Duodenal mucosa (tissue), 2 donors: ENCODE measurements at regions not wholly inside any gene's neighbourhood (a gene's known extent, or its start where the extent isn't known, plus 50 kb on each side); places are given as distances from the start of the nearest gene placed in this dataset.
"Not testable (repeated sequence)": the region's sequence is repeated elsewhere in the genome, so short reads cannot be mapped to it uniquely, and the experiment has no call there.

Source experiments
- H3K27ac ChIP-seq: one replicate; pipeline ENCODE4 v1.7.0; 2013; ENCODE audit warnings: low read depth, low read length
- H3K27me3 ChIP-seq, 2 donors: one replicate each; pipeline ENCODE4 v1.7.0; 2013; ENCODE audit warnings: low read length in 2 of 2, control low read depth in 1 of 2; ENCODE audit not compliant: insufficient read depth in 2 of 2, control insufficient read depth in 1 of 2
- H3K36me3 ChIP-seq, 2 donors: one replicate each; pipeline ENCODE4 v1.7.0; 2013; ENCODE audit warnings: low read length in 2 of 2, control low read depth in 1 of 2; ENCODE audit not compliant: insufficient read depth in 2 of 2, control insufficient read depth in 1 of 2
- H3K4me1 ChIP-seq, 2 donors: one replicate each; pipeline ENCODE4 v1.7.0; 2013; ENCODE audit warnings: low read length in 2 of 2, control low read depth in 1 of 2; ENCODE audit not compliant: insufficient read depth in 2 of 2, control insufficient read depth in 1 of 2
- H3K4me3 ChIP-seq, 2 donors: one replicate each; pipeline ENCODE4 v1.7.0; 2013; ENCODE audit warnings: low read length in 2 of 2, low read depth in 1 of 2
- H3K9ac ChIP-seq, 2 donors: one replicate each; pipeline ENCODE4 v1.7.0; 2013; ENCODE audit warnings: low read length in 2 of 2, low read depth in 1 of 2
- H3K9me3 ChIP-seq, 2 donors: one replicate each; pipeline ENCODE4 v1.7.0; 2013; ENCODE audit warnings: low read length in 2 of 2, control low read depth in 1 of 2; ENCODE audit not compliant: control insufficient read depth in 1 of 2

GRCh38 chr9:97788763-97789663, 64.0 kb upstream of the FOXE1 start:
- Histone ChIP-seq H3K9ac (no peak overlapping the region), H3K27me3 (peaks cover 0 to 8% of the 10 kb centered on the region in 2 donors), H3K27ac (no peak overlapping the region), H3K4me1 (no peaks in the 10 kb centered on the region), H3K4me3 (no peak overlapping the region), H3K36me3 (no peaks in the 10 kb centered on the region), H3K9me3 (no peaks in the 10 kb centered on the region)

- no peaks in the 10 kb centered on the region for H3K4me1 ChIP-seq
- H3K4me3 ChIP-seq: no peak overlapping the region
- peaks cover 0 to 8% of the 10 kb centered on the region in 2 donors for H3K27me3 ChIP-seq
- no peaks in the 10 kb centered on the region for H3K36me3 ChIP-seq
- no peak overlapping the region for H3K9ac ChIP-seq
- no peaks in the 10 kb centered on the region for H3K9me3 ChIP-seq
- H3K27ac ChIP-seq: no peak overlapping the region
Observed at GRCh38 chr9:97790542-97790941, 62.5 kb upstream of the FOXE1 start.

GRCh38 chr9:97791542-97791941, 61.5 kb upstream of the FOXE1 start:
- Histone ChIP-seq H3K27ac (no peak overlapping the region), H3K4me3 (no peak overlapping the region), H3K36me3 (no peaks in the 10 kb centered on the region), H3K27me3 (peaks cover 0 to 8% of the 10 kb centered on the region in 2 donors), H3K4me1 (no peaks in the 10 kb centered on the region), H3K9me3 (no peaks in the 10 kb centered on the region), H3K9ac (no peak overlapping the region)

GRCh38 chr9:97793067-97793466, 60.0 kb upstream of the FOXE1 start:
- H3K4me3 ChIP-seq: no peak overlapping the region
- no peak overlapping the region for H3K9ac ChIP-seq
- no peaks in the 10 kb centered on the region for H3K4me1 ChIP-seq
- peaks cover 0 to 5% of the 10 kb centered on the region in 2 donors for H3K27me3 ChIP-seq
- H3K36me3 ChIP-seq: no peaks in the 10 kb centered on the region
- H3K9me3 ChIP-seq: no peaks in the 10 kb centered on the region
- no peak overlapping the region for H3K27ac ChIP-seq

- Histone ChIP-seq H3K27me3 (peaks cover 0 to 5% of the 10 kb centered on the region in 2 donors), H3K4me1 (no peaks in the 10 kb centered on the region), H3K9me3 (no peaks in the 10 kb centered on the region), H3K4me3 (no peak overlapping the region), H3K36me3 (no peaks in the 10 kb centered on the region), H3K9ac (no peak overlapping the region), H3K27ac (no peak overlapping the region)
Observed at GRCh38 chr9:97794666-97795065, 58.4 kb upstream of the FOXE1 start.

GRCh38 chr9:97796176-97796575, 56.9 kb upstream of the FOXE1 start:
- H3K36me3 ChIP-seq, H3K9ac ChIP-seq, H3K9me3 ChIP-seq, H3K27ac ChIP-seq, H3K4me3 ChIP-seq, H3K27me3 ChIP-seq, H3K4me1 ChIP-seq: not testable (repeated sequence)

GRCh38 chr9:97801180-97801579, 51.8 kb upstream of the FOXE1 start:
- Histone ChIP-seq H3K9me3 (no peaks in the 10 kb centered on the region), H3K27ac (no peak overlapping the region), H3K9ac (no peak overlapping the region), H3K36me3 (no peaks in the 10 kb centered on the region), H3K4me3 (no peak overlapping the region), H3K4me1 (peaks cover 0 to 5% of the 10 kb centered on the region in 2 donors), H3K27me3 (peaks cover 3 to 4% of the 10 kb centered on the region in 2 donors)

- no peaks in the 10 kb centered on the region for H3K9me3 ChIP-seq
- peaks cover 3 to 4% of the 10 kb centered on the region in 2 donors for H3K27me3 ChIP-seq
- H3K36me3 ChIP-seq: no peaks in the 10 kb centered on the region
- no peak overlapping the region for H3K9ac ChIP-seq
- no peak overlapping the region for H3K27ac ChIP-seq
- peaks cover 0 to 5% of the 10 kb centered on the region in 2 donors for H3K4me1 ChIP-seq
- H3K4me3 ChIP-seq: no peak overlapping the region
Observed at GRCh38 chr9:97802276-97802675, 50.8 kb upstream of the FOXE1 start.

GRCh38 chr9:97803167-97804058, 49.6 kb upstream of the FOXE1 start:
- H3K27ac ChIP-seq: peak overlapping the region; percentile 20
- peaks cover 4 to 11% of the 10 kb centered on the region in 2 donors for H3K27me3 ChIP-seq
- H3K4me3 ChIP-seq: peak overlapping the region; percentile 66 to 81
- H3K9ac ChIP-seq: peak overlapping the region in 1 of 2 donors; percentile 67
- H3K9me3 ChIP-seq: no peaks in the 10 kb centered on the region
- peaks cover 0 to 5% of the 10 kb centered on the region in 2 donors for H3K4me1 ChIP-seq
- H3K36me3 ChIP-seq: no peaks in the 10 kb centered on the region
